ENCODE measurements at regions not wholly inside any gene's neighbourhood (a gene's known extent, or its start where the extent isn't known, plus 50 kb on each side); places are given as distances from the start of the nearest gene placed in this dataset.

DNA sequence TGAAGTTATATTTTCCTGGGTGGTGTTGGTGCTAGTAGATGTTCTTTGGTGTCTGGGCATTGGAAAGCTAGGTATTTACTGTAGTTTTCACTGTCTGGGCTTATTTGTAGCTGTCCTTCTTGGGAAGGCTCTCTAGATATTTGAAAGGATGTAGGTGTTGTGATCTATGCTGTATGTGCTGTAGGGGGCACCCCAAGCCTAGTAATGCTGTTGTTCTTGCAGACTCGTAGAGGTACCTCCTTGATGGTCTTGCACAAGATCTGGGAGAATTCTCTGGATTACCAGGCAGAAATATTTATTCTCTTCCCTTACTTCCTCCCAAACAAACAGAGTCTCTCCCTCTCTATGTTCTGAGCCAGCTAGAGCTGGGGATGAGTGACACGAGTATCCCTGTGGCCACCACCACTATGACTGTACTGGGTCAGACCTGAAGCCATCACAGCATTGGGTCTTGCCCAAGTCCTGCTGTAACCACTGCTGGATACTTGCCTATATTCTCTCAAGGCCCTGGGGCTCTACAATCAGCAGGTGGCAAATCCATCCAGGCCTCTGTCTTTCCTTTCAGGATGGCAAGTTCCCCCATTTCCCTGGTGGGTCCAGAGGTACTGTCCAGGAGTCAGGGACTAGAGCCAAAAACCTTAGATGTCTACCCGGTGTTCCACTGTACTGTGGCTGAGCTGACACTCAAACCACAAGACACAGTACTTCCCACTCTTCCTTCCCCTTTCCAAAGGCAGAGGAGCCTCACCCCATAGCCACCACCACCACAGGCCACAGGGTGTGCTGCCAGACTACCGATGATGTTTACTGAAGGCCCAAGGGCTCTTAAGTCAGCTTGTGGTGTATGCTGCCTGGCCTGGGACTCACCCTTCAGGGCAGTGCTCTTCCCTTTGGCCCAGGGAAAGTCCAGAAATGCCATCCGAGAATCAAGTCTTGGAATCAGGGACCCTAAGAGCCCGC lies 195.2 kb upstream of the DPPA4 start:
- DNase-seq (ENCODE audit: missing footprints), result no peak
- intact Hi-C loops (cut with DNase I), result no loop called here
- no peak for ATAC-seq

DNA sequence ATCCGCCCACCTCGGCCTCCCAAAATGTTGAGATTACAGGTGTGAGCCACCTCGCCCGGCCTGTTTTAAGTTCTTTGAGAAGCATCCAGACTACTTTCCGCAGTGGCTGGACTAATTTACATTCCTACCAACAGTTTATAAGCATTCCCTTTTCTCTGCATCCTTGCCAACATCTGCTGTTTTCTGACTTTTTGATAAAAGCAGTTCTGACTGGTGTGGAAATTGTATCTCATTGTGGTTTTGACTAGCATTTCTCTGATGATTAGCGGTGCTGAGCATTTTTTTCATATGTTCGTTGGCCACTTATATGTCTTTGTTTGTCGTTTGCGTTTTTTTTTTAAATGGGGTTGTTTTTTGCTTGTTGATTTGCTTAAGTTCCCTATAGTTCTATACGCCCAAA lies 208.4 kb upstream of the DPPA4 start:
- DNase-seq (ENCODE audit: missing footprints), result no peak
- intact Hi-C loops (cut with DNase I), result no loop called here
- ATAC-seq, result no peak

DNA sequence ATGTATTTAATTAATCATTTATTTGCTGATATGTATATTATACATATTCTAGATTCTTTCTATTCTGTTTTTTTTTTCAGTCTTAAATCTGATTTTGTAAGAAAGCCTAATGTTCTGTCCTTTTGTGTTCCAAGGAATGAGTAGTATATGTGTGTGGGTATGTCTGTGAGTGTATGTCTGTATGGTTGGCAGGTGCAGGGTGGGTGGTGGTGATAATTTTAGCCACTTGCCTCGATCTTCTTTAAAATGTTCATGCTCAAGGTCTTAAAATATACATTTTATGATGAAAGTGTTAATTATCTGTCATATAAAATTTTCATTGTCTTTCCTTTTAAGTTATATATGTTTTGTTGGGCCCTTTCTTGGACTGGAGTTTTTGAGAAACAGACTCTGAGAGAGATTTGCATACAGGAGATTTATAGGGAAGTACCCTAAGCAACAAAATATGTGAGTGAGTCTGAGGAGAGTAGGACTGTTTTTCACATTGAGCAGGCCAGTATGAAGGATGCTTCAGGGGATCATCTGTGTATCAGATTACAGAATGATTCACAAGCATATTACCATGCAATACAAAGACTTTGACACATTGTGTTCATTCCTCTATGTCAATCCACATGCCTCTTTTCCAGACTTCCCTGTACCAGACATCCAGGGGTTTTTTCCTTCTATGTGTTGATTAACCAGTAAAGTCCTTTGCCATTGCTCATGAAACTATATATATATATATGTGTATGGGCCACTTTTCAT lies 211.0 kb upstream of the DPPA4 start:
- no peak for DNase-seq (ENCODE audit: missing footprints)
- no peak for ATAC-seq
- intact Hi-C loops (cut with DNase I), result no loop called here

DNA sequence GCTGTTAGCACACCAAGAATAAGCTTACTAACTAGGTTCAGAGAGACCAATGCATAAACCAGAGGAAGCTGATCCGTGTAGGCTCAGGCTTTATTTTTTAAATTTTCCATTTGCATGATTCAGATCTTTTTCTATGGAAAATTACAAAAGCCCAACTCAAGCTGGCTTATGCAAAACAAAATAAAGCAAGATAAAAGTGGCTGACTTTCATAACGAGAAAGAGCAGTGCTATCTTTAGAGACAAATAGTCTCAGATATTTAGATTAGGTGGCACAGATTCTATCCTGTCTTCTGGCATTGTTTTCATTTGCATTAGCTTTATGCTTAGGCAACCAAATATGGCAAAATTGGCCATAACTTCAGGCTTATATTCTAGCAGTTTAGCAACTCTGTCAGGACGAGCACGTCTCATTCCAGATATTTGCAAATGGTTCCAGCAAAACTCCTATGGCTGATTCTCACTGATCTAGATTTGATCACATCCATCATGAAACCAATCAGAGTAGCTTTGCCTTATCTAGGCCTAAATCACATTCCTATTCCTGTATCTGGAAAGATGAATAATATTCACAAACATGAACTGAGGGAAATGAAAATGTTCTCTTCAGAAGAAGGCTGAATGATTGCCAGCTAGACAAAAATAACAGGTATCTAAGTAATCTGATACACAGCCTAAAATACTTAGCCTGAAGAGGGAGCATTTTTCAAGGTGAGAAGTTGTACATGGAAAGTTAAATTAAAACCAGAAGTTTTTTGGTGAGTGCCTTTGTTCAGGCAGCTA lies 216.4 kb upstream of the DPPA4 start:
- ATAC-seq, result no peak
- intact Hi-C loops (cut with DNase I), result no loop called here
- no peak for DNase-seq (ENCODE audit: missing footprints)

DNA sequence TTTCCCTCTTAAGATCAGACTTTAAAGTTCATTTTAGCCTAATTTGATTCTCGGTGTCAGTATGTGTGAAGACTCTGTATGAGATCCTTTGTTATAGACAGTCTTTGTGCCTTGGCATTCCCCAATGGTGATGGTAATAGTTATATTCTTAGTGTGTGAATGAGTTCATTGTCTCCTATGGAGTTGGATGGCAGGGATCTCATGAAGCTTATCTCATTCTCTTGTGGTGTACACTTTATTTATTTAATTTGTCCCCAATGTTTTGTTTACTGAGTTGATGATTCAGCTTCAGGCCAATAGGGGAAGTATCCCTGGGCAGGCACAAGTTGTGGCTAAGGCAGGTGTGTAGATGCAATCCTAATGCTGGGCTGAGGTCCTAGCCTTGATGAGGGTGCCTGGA lies 222.0 kb upstream of the DPPA4 start:
- ATAC-seq, result no peak
- intact Hi-C loops (cut with DNase I), result no loop called here
- no peak for DNase-seq (ENCODE audit: missing footprints)

DNA sequence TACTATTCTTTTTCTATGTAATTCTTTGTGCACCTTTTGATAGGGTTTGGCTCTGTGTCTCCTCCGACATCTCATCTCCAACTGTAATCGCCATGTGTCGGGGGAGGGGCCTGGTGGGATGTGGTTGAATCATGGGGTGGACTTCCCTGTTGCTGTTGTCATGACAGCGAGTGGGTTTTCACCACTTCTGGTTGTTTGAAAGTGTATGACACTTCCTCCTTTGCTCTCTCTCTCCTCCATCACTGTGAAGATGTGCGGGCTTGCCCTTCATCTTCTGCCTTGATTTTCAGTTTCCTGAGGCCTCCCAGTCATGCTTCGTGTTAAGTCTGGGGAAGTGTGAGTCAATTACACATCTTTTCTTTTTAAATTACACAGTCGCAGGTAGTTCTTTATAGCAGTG lies 225.8 kb upstream of the DPPA4 start:
- intact Hi-C loops (cut with DNase I), result no loop called here
- no peak for ATAC-seq
- DNase-seq (ENCODE audit: missing footprints), result no peak

DNA sequence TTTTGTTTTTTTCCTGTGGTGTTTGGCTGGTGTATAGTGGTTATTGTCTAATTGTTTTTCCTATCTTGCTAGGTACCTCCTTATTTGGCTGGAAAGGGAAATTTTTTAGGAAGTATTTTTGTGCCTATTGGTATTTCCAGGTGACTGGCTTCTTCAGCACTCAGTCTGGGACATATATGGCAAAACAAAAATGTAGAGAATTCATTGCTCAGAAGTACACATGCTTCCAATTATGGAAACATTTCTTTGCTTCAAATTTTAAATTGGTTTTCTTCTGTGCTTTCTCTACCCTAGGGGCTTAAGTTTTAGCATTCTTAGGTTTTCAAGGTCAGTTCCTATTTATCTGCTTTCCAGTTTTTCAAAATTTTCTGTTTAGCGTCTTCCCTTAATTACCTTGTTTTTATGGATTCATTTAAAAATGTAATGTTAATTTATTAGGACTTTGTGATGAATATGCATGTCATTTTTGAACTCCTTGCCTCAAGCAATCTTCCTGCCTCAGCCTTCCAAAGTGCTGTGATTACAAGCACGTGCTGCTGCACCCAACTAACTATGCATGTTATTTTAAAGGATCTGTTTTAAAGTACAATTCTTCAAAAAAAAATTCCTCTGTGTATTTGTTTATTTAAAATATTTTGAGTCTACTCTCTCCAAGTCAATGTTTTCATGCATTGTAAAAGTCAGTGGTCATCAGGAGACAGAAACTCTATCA lies 231.9 kb upstream of the DPPA4 start:
- ATAC-seq, result no peak
- intact Hi-C loops (cut with DNase I), result no loop called here

DNA sequence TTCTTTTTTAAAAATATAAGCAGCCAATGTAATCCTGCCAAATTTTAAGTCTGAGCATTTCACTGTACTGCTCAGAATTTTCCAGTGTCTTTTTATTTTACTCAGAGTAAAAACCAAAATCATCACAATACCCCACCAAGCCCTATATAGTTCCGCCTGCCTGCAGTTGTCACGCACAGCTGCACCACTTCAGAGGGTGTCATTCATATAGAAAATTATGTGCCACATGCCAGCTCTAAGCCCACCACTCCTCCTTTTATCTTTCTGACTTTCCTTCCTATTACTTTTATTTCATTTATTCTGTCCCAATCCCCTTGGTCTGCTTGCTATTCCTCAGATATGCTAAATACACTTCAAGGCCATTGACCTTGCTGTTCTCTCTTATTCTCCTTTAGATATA lies 233.1 kb upstream of the DPPA4 start:
- intact Hi-C loops (cut with DNase I), result no loop called here
- no peak for DNase-seq (ENCODE audit: missing footprints)

More for the DNA sequence above, 231.9 kb upstream of the DPPA4 start:
- DNase-seq (ENCODE audit: missing footprints), result no peak

DNA sequence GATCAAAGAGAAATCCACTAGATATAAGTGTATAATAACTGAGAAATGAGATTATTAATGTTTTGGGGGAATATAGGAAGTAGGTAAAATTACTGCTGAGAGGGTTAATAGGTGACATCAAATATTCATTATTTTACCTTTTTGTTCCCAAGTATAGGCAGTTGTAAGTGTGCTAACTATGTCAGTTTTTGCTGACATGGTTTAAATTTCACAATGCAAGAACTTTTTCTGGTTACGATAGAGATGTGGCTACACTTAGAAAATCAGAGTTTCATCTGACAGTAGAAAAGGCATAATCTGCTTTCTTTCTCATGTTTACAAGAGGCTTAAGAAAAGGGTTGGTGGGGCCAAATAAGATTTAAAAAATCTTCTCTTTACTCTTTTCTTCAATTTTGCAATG lies 235.0 kb upstream of the DPPA4 start:
- no peak for DNase-seq (ENCODE audit: missing footprints)
- intact Hi-C loops (cut with DNase I), result no loop called here
- ATAC-seq, result no peak

More for the DNA sequence above, 233.1 kb upstream of the DPPA4 start:
- no peak for ATAC-seq

DNA sequence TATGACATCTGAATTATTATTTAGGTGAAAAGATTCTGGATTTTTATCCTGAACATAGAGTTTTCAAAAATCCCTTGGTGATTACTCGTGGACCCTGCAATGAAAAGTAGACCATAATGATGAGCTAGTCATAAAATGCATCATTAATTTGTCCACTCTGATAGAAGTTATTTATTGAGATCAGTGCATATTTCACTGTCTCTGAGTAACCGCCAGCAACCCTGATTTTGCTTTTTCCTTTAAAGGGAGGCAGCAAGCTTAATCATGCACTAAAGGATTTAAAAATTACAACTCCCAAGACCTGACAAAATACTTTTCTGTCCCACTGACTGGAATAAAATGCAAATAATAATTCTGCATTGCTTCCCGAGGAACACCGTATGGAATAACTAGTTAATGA lies 259.6 kb upstream of the DPPA4 start:
- intact Hi-C loops (cut with DNase I), result no loop called here
- ATAC-seq, result no peak
- DNase-seq (ENCODE audit: missing footprints), result no peak

DNA sequence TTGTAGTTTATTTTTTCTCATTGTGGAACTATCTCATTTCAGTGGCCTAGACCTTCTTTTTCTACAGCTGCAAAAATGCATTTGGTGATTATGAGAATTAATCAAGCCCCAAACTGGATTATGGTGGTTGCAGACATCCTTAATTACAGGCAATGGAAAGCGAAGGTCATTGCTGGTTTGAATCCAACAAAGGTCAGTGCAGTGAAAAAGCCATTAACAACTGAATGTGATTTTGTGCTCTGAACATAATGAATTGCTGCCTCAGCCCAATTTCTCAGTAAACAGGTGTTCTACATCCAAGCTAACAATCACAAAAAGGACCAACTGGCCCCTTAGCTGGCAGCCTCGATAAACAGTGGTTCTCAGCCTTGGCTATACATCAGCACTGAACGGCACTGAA lies 260.1 kb upstream of the DPPA4 start:
- no peak for ATAC-seq
- intact Hi-C loops (cut with DNase I), result no loop called here
- DNase-seq (ENCODE audit: missing footprints), result no peak

DNA sequence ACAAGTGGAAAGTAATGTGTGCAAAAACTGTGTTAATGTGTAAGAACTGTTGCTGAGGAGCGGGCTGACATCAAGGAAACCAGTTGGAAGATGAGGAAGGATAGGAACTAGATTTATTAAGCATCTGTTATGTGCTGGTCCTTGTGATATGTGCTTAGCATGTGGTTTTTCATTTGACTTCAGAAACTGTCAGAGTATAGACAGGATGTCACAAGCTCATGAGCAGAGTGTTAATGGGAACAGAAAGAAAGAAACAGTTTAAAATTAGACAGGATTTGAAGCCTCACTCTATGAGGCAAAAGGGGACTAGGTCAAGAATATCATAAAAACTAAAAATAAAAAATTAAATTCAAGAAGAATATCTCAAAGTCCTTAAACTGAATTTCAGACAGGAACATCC lies 270.6 kb upstream of the DPPA4 start:
- intact Hi-C loops (cut with DNase I), result no loop called here
- no peak for ATAC-seq
- no peak for DNase-seq (ENCODE audit: missing footprints)

DNA sequence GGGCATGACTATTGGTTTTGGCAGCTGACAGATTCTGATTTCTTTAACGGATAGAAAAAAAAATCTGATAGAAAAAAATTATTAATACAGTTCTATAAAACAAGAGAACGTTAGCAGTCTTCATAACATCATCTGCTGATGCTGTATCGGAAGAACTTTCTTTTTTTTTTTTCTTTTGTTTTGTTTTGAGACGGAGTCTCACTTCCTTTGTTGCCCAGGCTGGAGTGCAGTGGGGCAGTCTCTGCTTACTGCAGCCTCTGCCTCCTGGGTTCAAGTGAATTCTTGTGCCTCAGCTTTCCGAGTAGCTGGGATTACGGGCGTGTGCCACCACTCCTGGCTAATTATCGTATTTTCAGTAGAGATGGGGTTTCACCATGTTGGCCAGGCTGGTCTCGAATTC lies 271.2 kb upstream of the DPPA4 start:
- DNase-seq (ENCODE audit: missing footprints) (no peak), ATAC-seq (no peak)
- intact Hi-C loops (cut with DNase I), result no loop called here

DNA sequence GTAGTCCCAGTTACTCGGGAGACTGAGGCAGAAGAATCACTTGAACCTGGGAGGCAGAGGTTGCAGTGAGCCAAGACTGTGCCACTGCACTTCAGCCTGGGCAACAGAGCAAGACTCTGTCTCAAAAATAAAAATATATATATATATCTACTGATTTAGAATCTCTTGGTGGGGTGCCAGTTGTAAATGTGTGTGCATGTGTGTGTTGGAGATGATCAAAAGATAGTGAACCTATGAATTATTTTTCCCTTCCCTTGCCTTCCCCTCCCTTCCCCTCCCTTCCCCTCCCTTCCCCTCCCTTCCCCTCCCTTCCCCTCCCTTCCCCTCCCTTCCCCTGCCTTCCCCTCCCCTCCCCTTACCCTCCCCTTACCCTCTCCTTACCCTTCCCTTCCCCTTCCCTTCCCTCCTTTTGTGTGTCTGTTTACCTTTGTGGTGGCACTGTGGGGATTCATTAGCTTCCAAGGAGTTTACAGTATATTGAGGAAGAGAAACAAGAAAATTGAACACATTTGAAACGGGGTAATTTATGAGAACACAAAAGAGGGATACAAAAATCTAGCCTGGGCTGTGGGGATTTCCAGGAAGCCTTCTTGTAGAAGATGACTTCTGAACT lies 281.5 kb upstream of the DPPA4 start:
- DNase-seq (ENCODE audit: missing footprints) (no peak), ATAC-seq (no peak)
- intact Hi-C loops (cut with DNase I), result no loop called here

DNA sequence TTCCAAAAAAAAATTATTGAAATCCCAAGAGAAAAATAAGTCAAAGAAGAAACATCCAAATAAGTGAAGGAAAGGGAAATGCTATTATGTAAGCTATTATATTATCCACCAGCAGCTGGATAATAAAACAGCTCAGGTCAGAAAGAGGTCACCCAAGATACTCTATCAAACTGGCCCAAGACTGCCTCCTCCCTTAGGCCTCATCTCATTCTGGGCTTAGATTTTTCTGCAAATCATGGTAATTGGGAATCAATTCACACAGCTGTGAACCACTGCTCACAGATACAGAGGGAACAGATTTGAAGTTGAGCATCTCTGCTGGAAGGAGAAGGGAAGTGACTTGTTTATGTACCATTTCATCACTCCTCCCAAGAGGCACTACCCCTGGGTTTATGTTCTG lies 294.6 kb upstream of the DPPA4 start:
- intact Hi-C loops (cut with DNase I), result no loop called here
- DNase-seq (ENCODE audit: missing footprints) (no peak), ATAC-seq (no peak)

DNA sequence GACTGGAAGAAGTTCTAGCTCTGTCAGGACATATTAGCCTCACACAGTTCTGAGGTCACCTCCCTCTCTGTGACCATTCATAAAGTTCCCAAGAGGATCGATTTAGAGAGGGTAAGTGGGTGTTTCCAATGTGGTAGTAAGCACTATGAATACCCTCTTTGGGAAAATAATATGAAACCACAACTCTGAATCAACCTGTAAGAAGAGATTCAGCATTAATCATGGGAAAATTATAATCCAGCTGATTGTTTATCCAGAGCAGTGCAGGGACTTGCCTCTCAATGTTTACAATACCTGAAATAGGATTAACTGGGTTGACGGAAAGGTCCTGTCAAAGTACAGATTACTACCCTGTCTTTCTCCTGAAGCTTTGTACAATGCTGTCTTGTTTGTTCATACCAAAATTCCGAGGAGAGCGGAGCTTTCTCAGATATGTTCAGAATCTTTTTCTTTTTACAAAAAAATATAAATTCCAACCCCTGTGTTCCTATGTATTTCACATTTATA lies 302.9 kb upstream of the DPPA4 start:
- DNase-seq (ENCODE audit: missing footprints) (no peak), ATAC-seq (no peak)
- intact Hi-C loops (cut with DNase I), result no loop called here

DNA sequence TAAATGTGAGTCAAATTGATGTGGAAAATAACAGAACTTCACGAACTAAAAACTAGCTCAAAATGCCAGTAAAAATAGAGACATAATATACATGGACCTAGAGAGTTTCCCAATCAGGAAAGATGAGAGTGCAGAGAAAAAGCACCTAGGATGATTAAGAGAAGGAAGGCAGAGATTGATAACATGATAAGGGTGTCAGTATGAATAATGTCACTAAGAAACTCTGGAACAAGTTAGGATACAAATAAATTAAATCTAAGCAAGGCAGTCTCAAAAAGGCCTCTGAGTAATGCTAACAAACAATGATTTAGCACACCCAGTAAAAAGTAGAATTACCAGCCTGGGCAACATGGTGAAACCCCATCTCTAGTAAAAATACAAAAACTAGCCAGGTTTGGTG lies 304.7 kb upstream of the DPPA4 start:
- DNase-seq (ENCODE audit: missing footprints) (no peak), ATAC-seq (no peak)
- intact Hi-C loops (cut with DNase I), result no loop called here

DNA sequence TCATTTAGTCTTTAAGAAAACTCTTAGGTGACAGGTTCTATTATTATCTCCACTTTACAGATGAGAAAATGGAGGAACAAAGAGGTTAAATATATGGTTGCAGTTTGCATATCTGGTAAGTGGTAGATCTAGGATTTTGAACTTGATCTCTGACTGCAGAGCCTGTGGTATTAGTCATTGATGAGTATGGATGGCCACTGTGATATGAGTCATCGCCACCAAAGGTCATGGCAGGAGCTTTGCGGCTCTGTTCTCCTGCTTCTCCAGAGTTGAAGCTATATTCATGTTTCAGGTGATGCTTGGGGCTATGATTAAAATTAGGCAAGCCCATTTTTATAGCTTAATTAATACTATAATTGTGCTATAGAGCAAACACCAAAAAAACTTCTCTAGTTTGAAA lies 306.2 kb upstream of the DPPA4 start:
- DNase-seq (ENCODE audit: missing footprints) (no peak), ATAC-seq (no peak)
- intact Hi-C loops (cut with DNase I), result no loop called here
